ENCODE measurements at regions not wholly inside any gene's neighbourhood (a gene's known extent, or its start where the extent isn't known, plus 50 kb on each side); places are given as distances from the start of the nearest gene placed in this dataset.

DNA sequence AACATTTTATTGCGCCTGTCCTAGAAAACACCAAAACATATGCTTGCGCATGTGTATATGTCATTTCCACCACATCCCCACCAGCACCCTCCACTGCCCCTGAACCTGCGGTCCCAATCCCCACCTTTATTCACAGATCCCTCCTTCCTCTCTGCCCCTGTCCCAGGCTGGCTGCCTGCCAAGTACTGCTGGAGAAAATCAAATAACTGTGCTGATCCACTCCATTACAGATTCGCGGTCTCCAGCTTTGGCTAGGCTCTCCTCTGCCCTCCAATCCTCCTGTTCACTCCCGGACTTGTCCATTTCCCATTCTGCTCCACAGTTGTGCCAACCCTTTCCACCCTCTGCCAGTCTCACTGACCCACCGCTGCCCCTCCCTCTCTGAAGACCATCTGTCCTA lies 59.3 kb upstream of the GJB5 start:
- TF ChIP-seq, protein P1, sequence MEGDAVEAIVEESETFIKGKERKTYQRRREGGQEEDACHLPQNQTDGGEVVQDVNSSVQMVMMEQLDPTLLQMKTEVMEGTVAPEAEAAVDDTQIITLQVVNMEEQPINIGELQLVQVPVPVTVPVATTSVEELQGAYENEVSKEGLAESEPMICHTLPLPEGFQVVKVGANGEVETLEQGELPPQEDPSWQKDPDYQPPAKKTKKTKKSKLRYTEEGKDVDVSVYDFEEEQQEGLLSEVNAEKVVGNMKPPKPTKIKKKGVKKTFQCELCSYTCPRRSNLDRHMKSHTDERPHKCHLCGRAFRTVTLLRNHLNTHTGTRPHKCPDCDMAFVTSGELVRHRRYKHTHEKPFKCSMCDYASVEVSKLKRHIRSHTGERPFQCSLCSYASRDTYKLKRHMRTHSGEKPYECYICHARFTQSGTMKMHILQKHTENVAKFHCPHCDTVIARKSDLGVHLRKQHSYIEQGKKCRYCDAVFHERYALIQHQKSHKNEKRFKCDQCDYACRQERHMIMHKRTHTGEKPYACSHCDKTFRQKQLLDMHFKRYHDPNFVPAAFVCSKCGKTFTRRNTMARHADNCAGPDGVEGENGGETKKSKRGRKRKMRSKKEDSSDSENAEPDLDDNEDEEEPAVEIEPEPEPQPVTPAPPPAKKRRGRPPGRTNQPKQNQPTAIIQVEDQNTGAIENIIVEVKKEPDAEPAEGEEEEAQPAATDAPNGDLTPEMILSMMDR (conservative IDR thresholded peaks at IDR 0.05 in 1 of 2, IDR thresholded peaks at IDR 0.05 in 1 of 2; ENCODE audit: low read depth in 1 of 2, low read length in 2 of 2) = no peak
- no peak for TF ChIP-seq EZH2 (IDR thresholded peaks at IDR 0.05; ENCODE audit: low read length, missing control alignments)
